ENCODE measurements at regions not wholly inside any gene's neighbourhood (a gene's known extent, or its start where the extent isn't known, plus 50 kb on each side); places are given as distances from the start of the nearest gene placed in this dataset.
"Not testable (repeated sequence)": the region's sequence is repeated elsewhere in the genome, so short reads cannot be mapped to it uniquely, and the experiment has no call there.

- Mint-ChIP-seq H3K36me3 (ENCODE audit: unreplicated experiment) (no peaks in the 10 kb centered on the region), H3K27me3 (ENCODE audit: unreplicated experiment) (no peaks in the 10 kb centered on the region), H3K4me1 (ENCODE audit: unreplicated experiment) (no peaks in the 10 kb centered on the region), H3K9me3 (ENCODE audit: unreplicated experiment) (no peaks in the 10 kb centered on the region), H3K4me3 (ENCODE audit: unreplicated experiment) (no peak overlapping the region), H3K27ac (ENCODE audit: unreplicated experiment) (no peak overlapping the region)
- TF ChIP-seq, protein P1, sequence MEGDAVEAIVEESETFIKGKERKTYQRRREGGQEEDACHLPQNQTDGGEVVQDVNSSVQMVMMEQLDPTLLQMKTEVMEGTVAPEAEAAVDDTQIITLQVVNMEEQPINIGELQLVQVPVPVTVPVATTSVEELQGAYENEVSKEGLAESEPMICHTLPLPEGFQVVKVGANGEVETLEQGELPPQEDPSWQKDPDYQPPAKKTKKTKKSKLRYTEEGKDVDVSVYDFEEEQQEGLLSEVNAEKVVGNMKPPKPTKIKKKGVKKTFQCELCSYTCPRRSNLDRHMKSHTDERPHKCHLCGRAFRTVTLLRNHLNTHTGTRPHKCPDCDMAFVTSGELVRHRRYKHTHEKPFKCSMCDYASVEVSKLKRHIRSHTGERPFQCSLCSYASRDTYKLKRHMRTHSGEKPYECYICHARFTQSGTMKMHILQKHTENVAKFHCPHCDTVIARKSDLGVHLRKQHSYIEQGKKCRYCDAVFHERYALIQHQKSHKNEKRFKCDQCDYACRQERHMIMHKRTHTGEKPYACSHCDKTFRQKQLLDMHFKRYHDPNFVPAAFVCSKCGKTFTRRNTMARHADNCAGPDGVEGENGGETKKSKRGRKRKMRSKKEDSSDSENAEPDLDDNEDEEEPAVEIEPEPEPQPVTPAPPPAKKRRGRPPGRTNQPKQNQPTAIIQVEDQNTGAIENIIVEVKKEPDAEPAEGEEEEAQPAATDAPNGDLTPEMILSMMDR (IDR thresholded peaks at IDR 0.05): no peak
- DNase-seq (ENCODE audit: extremely low spot score, unreplicated experiment): no peak
Observed at GRCh38 chr2:147424766-147425165, 420.1 kb upstream of the ACVR2A start.

- H3K27me3 Mint-ChIP-seq (ENCODE audit: unreplicated experiment): no peaks in the 10 kb centered on the region
- no peak overlapping the region for H3K27ac Mint-ChIP-seq (ENCODE audit: unreplicated experiment)
- TF ChIP-seq, protein P1 (IDR thresholded peaks at IDR 0.05): no peak
- H3K9me3 Mint-ChIP-seq (ENCODE audit: unreplicated experiment): no peaks in the 10 kb centered on the region
- no peaks in the 10 kb centered on the region for H3K4me1 Mint-ChIP-seq (ENCODE audit: unreplicated experiment)
- DNase-seq (ENCODE audit: extremely low spot score, unreplicated experiment): no peak
- no peak overlapping the region for H3K4me3 Mint-ChIP-seq (ENCODE audit: unreplicated experiment)
- H3K36me3 Mint-ChIP-seq (ENCODE audit: unreplicated experiment): no peaks in the 10 kb centered on the region
Observed at GRCh38 chr2:147420947-147421675, 423.7 kb upstream of the ACVR2A start.

- H3K4me1 Mint-ChIP-seq (ENCODE audit: unreplicated experiment): no peaks in the 10 kb centered on the region
- H3K27me3 Mint-ChIP-seq (ENCODE audit: unreplicated experiment): no peaks in the 10 kb centered on the region
- no peaks in the 10 kb centered on the region for H3K9me3 Mint-ChIP-seq (ENCODE audit: unreplicated experiment)
- no peak overlapping the region for H3K27ac Mint-ChIP-seq (ENCODE audit: unreplicated experiment)
- TF ChIP-seq, protein P1 (IDR thresholded peaks at IDR 0.05): no peak
- H3K36me3 Mint-ChIP-seq (ENCODE audit: unreplicated experiment): no peaks in the 10 kb centered on the region
- H3K4me3 Mint-ChIP-seq (ENCODE audit: unreplicated experiment): no peak overlapping the region
- DNase-seq (ENCODE audit: extremely low spot score, unreplicated experiment): no peak
Observed at GRCh38 chr2:147420517-147420916, 424.3 kb upstream of the ACVR2A start.

- Mint-ChIP-seq H3K27me3 (ENCODE audit: unreplicated experiment) (no peaks in the 10 kb centered on the region), H3K9me3 (ENCODE audit: unreplicated experiment) (peaks cover 21% of the 10 kb centered on the region), H3K4me1 (ENCODE audit: unreplicated experiment) (no peaks in the 10 kb centered on the region), H3K36me3 (ENCODE audit: unreplicated experiment) (no peaks in the 10 kb centered on the region), H3K27ac (ENCODE audit: unreplicated experiment) (no peak overlapping the region), H3K4me3 (ENCODE audit: unreplicated experiment) (no peak overlapping the region)
- TF ChIP-seq, protein P1 (IDR thresholded peaks at IDR 0.05): no peak
- no peak for DNase-seq (ENCODE audit: extremely low spot score, unreplicated experiment)
Observed at GRCh38 chr2:147416099-147416498, 428.7 kb upstream of the ACVR2A start.

GRCh38 chr2:147414656-147415055 is 430.2 kb upstream of the ACVR2A start:
- H3K9me3 Mint-ChIP-seq (ENCODE audit: unreplicated experiment): peaks cover 25% of the 10 kb centered on the region
- H3K36me3 Mint-ChIP-seq (ENCODE audit: unreplicated experiment): not testable (repeated sequence)

More at GRCh38 chr2:147414656-147415055, 430.2 kb upstream of the ACVR2A start:
- not testable (repeated sequence) for H3K4me1 Mint-ChIP-seq (ENCODE audit: unreplicated experiment); H3K27ac Mint-ChIP-seq (ENCODE audit: unreplicated experiment); DNase-seq (ENCODE audit: extremely low spot score, unreplicated experiment); H3K27me3 Mint-ChIP-seq (ENCODE audit: unreplicated experiment); H3K4me3 Mint-ChIP-seq (ENCODE audit: unreplicated experiment)

Measured in osteocyte (in vitro differentiated cells).